ENCODE measurements at regions not wholly inside any gene's neighbourhood (a gene's known extent, or its start where the extent isn't known, plus 50 kb on each side); places are given as distances from the start of the nearest gene placed in this dataset.

GRCh38 chr1:157314408-157314807 lies 176.2 kb upstream of the ETV3 start:
- TF ChIP-seq CTCF (conservative IDR thresholded peaks at IDR 0.05; ENCODE audit: low read depth in 2 of 2) (no peak), JUNB (IDR thresholded peaks at IDR 0.05; ENCODE audit: unreplicated experiment) (no peak), CREB1 (CRISPR knock-in tag; IDR thresholded peaks at IDR 0.05; ENCODE audit: low read depth) (no peak), REST (IDR thresholded peaks at IDR 0.05; ENCODE audit: unreplicated experiment) (no peak), EZH2phosphoT487 (IDR thresholded peaks at IDR 0.05; ENCODE audit: unreplicated experiment) (no peak), EZH2 (IDR thresholded peaks at IDR 0.05; ENCODE audit: low read depth, unreplicated experiment) (no peak), ETS1 (IDR thresholded peaks at IDR 0.05) (no peak), STAT1 (IDR thresholded peaks at IDR 0.05; ENCODE audit: unreplicated experiment) (no peak), POLR2AphosphoS5 (IDR thresholded peaks at IDR 0.05; ENCODE audit: low read depth) (no peak), ZNF462 (CRISPR knock-in tag; IDR thresholded peaks at IDR 0.05) (no peak)
